HG03060 (cell line): ENCODE measurements at regions not wholly inside any gene's neighbourhood (a gene's known extent, or its start where the extent isn't known, plus 50 kb on each side); places are given as distances from the start of the nearest gene placed in this dataset.
"Not testable (repeated sequence)": the region's sequence is repeated elsewhere in the genome, so short reads cannot be mapped to it uniquely, and the experiment has no call there.

Experiments used
- ATAC-seq: cut with Tn5 transposase; IDR thresholded peaks from one replicate; pipeline ENCODE4 v1.9.1; 2021; ENCODE audit warnings: low read depth, moderate number of reproducible peaks; ENCODE audit not compliant: unreplicated experiment

GRCh38 chr7:68866721-68867120 lies 731.6 kb upstream of the AUTS2 start:
- ATAC-seq: not testable (repeated sequence)

DNA sequence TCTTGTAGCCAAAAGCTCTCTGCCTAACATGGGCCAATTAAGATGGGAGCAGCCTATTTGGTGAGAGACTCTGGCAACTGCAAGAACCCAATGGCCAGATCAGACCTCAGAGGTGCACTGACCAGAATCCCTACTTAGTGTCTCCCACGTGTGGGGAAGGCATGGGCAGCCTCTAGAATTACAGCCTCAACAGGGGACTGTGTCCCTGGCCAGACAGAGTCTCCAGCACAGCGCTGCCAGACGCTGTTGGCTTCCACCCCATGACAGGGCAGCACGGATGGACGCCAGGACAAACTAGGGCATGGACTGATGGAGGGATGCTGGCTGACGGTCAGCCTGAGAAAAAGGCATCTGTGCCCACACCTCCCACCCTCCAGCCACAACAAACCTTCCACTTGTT lies 729.3 kb upstream of the AUTS2 start:
- no peak for ATAC-seq

DNA sequence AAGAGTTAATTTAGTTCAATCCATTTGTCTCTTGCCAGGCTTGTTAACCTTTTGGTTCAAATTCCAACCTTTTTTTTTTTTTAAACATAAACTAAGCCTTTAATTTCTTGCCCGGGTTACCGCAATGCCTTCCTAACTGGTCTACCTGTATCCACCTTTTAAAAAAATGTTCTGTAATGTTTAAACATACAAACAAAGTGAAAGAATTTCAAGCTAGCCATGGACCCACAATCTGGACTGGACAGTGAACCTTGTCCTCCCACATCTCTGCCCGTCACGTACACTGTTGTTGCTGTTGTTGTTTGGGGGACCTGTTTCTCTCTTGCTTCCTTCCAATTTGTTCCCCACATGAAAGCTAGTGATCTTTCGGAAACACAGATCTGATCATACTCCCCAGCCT lies 724.7 kb upstream of the AUTS2 start:
- ATAC-seq: no peak

DNA sequence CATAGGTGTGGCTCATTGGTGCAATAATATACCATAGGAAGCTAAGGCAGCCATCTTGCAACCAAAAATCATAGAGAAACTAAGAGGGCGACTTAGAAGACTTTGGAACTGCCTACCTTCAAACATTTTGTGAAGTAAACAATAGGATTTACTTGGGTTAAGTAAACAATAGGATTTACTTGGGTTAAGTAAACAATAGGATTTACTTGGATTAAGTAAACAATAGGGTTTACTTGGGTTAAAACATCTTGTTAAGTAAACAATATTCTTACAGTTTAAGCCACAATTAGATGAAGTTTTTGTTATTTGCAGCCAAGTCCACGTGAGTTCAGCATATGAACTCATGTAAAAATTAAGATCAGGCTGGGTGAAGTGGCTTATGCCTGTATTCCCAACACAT lies 722.4 kb upstream of the AUTS2 start:
- no peak for ATAC-seq

DNA sequence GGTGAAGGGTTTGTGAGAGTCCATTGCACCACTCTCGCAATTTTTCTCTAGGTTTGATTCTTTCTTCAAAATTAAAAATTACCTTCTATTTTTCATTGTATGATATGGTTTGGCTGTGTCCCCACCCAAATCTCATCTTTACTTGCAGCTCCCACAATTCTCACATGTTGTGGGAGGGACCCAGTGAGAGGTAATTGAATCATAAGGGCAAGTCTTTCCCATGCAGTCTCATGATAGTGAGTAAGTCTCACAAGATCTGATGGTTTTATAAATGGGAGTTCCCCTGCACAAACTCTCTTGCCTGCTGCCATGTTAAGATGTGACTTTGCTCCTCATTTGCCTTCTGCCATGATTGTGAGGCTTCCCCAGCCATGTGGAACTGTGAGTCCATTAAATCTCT lies 711.2 kb upstream of the AUTS2 start:
- ATAC-seq: not testable (repeated sequence)

- no peak for ATAC-seq
Measured at GRCh38 chr7:68888971-68889385, 709.3 kb upstream of the AUTS2 start.

DNA sequence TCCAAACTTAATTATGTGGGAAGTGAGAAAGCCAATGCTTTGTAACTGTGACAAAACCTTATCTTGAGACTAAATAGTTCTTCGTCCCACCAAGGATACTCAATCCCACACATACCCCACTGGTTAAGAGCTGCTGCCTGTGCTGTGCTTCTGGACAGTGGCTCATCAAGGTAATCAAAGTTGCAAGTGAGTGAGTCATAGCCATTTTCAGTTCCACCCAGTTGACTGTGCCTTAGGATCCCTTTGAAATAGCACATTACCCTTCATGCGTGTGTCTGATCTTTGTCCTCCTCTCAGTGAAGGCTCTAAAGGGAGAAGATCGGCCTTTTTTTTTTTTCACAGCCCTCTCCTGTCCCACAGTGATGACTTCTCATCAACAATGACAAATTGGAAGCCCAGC lies 706.0 kb upstream of the AUTS2 start:
- ATAC-seq: no peak

- no peak for ATAC-seq
Measured at GRCh38 chr7:68893411-68893810, 704.9 kb upstream of the AUTS2 start.

- ATAC-seq: not testable (repeated sequence)
Measured at GRCh38 chr7:68899156-68899555, 699.1 kb upstream of the AUTS2 start.

DNA sequence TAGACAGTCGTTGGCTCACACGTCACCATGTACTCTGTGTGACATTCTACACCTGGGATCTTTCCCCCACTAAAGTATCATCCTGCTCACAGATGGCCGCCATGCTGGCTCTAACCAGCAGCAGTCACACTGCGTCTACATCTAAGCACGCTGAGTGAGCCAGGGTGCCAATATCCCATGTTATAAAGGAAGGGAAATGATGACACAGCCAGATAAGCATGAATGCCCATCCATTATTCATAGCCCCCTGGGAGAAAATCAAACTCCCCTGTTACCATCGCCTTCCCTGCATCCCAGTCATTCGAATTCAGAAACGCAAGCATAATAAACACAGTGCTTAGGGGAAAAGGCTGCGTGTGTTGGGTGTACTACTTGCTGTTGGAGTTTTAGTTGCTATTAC lies 698.2 kb upstream of the AUTS2 start:
- ATAC-seq: no peak

DNA sequence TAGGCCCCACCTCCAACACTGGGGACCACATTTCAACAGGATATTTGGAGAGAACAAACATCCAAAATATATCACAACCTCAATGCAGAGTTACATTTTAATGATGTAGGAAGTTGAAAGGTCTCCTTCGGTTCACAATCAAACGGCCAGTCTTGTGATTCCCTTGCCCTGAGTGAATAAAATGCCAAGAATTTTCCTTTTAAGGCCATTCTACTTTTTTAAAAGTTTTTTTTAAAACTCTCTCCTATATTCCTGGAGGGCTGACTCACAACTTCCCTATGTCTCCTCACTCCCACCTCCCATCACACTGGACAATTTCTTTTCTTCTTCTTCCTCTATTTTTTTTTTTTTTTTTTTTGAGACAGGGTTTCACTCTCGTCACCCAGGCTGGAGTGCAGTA lies 693.6 kb upstream of the AUTS2 start:
- no peak for ATAC-seq

DNA sequence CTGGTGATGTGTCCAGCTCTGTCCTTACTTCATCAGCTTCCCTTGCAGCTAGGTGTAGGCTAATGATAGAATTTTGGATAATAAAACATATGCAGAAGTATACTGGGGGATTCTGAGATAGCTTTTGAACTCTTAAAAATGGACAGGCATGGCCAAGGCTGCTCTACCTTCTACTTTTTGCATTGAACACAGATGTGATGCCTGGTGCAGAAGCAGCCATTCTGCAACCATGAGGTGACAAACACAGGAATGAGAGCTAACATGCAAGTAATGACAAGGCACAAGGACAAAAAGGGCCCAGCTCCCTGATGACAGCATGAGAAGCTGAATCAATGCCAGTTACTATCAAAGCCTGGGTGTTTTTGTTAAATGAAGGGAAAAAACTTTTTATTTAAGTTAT lies 686.5 kb upstream of the AUTS2 start:
- ATAC-seq: no peak

- no peak for ATAC-seq
Measured at GRCh38 chr7:68914006-68914405, 684.3 kb upstream of the AUTS2 start.

DNA sequence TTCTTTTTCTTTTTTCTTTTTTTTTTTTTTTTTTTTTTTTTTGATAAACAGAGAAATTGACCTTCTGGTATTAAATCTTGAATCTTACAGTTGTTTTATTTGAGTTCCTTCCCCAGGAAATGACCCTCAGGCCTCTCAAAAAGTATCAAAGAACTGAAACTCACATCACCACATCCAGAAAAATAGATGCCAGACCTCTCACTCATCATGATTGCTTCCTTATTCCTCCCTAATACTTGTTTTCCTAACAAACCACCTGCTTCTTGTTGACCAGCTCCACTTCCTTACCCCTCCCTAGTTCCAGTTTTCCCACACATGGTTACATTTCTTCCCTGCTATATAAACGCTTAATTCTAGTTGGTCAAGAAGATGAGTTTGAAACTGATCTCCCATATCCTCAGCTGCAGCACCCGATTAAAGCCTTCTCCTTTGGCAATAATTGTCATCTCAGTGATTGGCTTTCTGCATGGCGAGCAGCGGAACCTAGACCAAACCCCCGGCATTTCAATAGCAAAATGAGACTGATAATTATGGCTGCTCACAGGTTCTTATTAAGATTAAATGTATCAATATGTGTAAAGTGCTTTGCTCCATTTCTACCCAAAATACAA lies 681.1 kb upstream of the AUTS2 start:
- no peak for ATAC-seq

DNA sequence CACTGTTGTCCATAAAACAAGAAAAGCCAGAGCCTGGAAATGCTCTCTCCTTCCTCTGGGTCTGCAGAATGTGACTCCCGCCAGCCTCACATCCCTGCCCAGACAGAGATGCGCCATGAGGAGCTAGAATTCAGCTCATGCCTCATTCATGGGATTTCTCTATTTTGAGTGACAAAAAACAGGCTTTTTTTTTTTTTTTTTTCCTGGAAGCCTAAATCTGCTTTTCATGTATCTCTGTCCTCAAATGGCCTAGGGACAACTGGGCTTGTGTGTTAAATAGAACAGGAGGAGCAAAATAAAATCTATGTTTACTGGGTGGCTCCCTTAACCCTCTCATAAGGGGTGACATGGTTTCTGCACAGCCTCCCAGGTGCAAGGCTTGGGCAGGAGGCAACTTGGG lies 679.7 kb upstream of the AUTS2 start:
- ATAC-seq: no peak

GRCh38 chr7:68922850-68923249 lies 675.4 kb upstream of the AUTS2 start:
- ATAC-seq: no peak

DNA sequence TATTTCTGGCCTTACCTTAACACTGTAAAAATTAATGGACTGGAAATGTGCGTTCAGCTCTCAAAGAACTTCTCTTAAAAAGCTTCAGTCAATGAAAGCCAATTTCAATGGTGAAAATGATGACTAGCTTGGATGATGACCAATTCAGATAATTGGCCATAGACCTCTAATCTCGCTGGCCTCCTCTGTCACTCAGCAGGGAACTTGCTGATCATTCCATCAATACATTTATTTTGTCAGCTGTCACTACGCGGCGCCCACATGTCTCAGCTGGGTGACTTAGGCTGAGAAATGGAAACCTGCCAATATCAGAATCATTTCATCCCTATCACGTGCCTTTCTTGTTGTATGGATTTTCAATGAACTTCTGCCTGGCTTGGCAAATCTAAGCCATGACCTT lies 673.0 kb upstream of the AUTS2 start:
- ATAC-seq: no peak

DNA sequence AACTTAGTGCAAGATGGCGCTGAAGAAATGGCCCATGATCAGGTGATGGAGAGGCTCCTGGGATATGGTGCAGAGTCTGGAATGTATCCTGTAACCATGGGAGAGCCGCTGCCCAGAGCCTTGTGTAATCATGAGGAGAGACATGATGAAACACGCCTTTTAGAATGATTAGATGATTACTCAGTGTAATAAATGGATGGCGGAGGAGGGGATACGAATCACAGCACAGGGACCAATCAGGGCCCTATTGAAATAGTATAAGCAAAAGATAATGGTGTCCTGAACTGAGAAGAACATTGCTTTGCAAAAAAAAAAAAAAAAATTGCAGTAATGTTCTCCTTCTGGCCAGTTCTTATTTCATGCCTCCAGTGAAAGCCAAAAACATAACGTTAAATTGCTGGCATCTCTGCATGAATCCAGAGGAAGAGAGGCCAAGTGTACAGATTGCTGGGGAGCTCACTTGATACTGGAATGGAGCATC lies 668.5 kb upstream of the AUTS2 start:
- ATAC-seq: no peak

DNA sequence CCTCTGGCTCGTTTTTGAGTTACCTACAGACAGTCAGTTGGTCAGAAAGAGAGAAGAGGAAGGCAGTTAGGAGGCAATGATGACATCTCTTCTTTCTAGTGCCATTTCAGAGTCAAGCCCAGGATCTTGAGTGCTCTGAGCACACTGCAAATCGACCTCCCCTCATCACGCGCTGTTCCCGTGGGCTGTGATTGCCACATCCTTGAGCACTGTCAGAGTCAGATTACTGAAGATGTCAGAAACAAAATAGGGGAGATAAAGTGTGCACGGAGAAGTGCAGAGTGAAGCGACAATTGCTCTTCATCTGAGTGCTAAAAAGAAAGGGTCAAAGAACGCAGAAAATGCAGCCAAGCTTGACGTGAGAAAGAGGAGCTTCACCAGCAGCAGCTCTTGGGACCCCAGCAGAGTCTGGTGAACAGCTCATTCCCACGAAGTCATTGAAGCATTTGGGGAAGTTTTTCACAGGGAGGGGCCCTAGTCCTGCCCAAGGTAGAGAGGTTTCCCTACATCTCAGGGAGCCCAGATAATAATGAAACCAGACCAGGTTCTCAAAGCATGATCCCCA lies 661.7 kb upstream of the AUTS2 start:
- no peak for ATAC-seq

GRCh38 chr7:68938151-68938550 lies 660.1 kb upstream of the AUTS2 start:
- no peak for ATAC-seq

- ATAC-seq: no peak
Measured at GRCh38 chr7:68943786-68944185, 654.5 kb upstream of the AUTS2 start.

DNA sequence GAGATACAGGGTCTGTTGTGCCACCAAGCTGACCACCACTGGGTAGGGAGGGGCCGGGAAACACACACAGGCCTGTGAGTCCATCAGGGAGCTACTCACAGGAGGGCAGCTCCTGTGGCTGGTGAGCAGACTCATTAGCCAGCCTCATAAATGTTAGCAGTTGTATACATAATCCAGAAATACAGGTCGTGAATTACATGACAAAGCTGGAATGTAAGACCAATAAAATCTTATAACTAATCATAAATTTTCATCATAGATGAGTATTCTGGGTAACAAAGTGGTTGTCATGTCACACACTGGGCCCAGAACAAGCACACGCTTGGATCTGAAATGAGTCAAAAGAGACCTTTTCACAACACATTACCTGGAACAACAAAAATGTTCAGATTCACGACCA lies 642.6 kb upstream of the AUTS2 start:
- ATAC-seq: no peak

GRCh38 chr7:68958571-68958970 lies 639.7 kb upstream of the AUTS2 start:
- no peak for ATAC-seq
